Peyer's patch (tissue), 4 donors: ENCODE measurements at regions not wholly inside any gene's neighbourhood (a gene's known extent, or its start where the extent isn't known, plus 50 kb on each side); places are given as distances from the start of the nearest gene placed in this dataset.

Experiments used
- DNase-seq, 3 donors: peaks; one replicate each; pipeline ENCODE4 v3.0.0-alpha.2; 2017 to 2019
- H3K27ac ChIP-seq, 4 donors: fragments of 200-600 bp; sonication (generic); one replicate each; pipeline ENCODE4 v1.5.1; 2016 to 2019
- H3K27me3 ChIP-seq, 2 donors: fragments of 200-600 bp; sonication (generic); one replicate each; pipeline ENCODE4 v1.5.1; 2019
- H3K36me3 ChIP-seq, 3 donors: fragments of 200-600 bp; sonication (generic); one replicate each; pipeline ENCODE4 v1.5.1; 2016 to 2019
- H3K4me1 ChIP-seq, 4 donors: fragments of 200-600 bp; sonication (generic); one replicate each; pipeline ENCODE4 v1.5.1; 2016 to 2019
- H3K4me3 ChIP-seq, 4 donors: fragments of 200-600 bp; sonication (generic); 1 replicate in 3 of 4; 2 replicates in 1 of 4; pipeline ENCODE4 v1.5.1; 2016 to 2019; ENCODE audit warnings: mild to moderate bottlenecking in 1 of 4
- H3K9me3 ChIP-seq, 4 donors: fragments of 200-600 bp; sonication (generic); one replicate each; pipeline ENCODE4 v1.5.1; 2016 to 2019; ENCODE audit warnings: mild to moderate bottlenecking in 1 of 4
- CTCF ChIP-seq, 6 experiments: fragments of 450-650 bp in 4 of 6; fragments of 200-600 bp in 2 of 6; sonication (generic) in 1 of 6; IDR thresholded peaks; one replicate each; pipeline ENCODE4 v1.5.1; 2017 to 2019; ENCODE audit warnings: antibody characterized with exemption in 6 of 6, mild to moderate bottlenecking in 3 of 6, moderate library complexity in 1 of 6
- POLR2A ChIP-seq, 2 donors: fragments of 450-650 bp; IDR thresholded peaks; one replicate each; pipeline ENCODE4 v1.5.1; 2017; ENCODE audit warnings: antibody characterized with exemption in 2 of 2, mild to moderate bottlenecking in 2 of 2, moderate library complexity in 2 of 2

- H3K9me3 ChIP-seq, result peaks cover 0 to 6% (median 0%) of the 10 kb centered on the region in 4 donors
- H3K4me1 ChIP-seq, result no peaks in the 10 kb centered on the region
- H3K36me3 ChIP-seq, result no peaks in the 10 kb centered on the region
- DNase-seq, result no peak
- no peak for TF ChIP-seq POLR2A (IDR thresholded peaks at IDR 0.05)
- TF ChIP-seq CTCF (IDR thresholded peaks at IDR 0.05), result no peak
- no peak overlapping the region for H3K4me3 ChIP-seq
- H3K27ac ChIP-seq, result no peak overlapping the region
- no peaks in the 10 kb centered on the region for H3K27me3 ChIP-seq
Measured at GRCh38 chr16:35572186-35572585, 2112.8 kb downstream of the TP53TG3F start.

- TF ChIP-seq CTCF (IDR thresholded peaks at IDR 0.05) (no peak), POLR2A (IDR thresholded peaks at IDR 0.05) (no peak)
- Histone ChIP-seq H3K9me3 (peaks cover 0 to 6% (median 0%) of the 10 kb centered on the region in 4 donors), H3K27ac (no peak overlapping the region), H3K36me3 (no peaks in the 10 kb centered on the region), H3K4me3 (no peak overlapping the region), H3K4me1 (no peaks in the 10 kb centered on the region), H3K27me3 (no peaks in the 10 kb centered on the region)
- no peak for DNase-seq
Measured at GRCh38 chr16:35573407-35573806, 2114.0 kb downstream of the TP53TG3F start.

- TF ChIP-seq CTCF (IDR thresholded peaks at IDR 0.05) (no peak), POLR2A (IDR thresholded peaks at IDR 0.05) (no peak)
- Histone ChIP-seq H3K9me3 (peaks cover 0 to 6% (median 0%) of the 10 kb centered on the region in 4 donors), H3K27ac (no peak overlapping the region), H3K36me3 (no peaks in the 10 kb centered on the region), H3K4me1 (no peaks in the 10 kb centered on the region), H3K27me3 (no peaks in the 10 kb centered on the region), H3K4me3 (no peak overlapping the region)
- DNase-seq, result no peak
Measured at GRCh38 chr16:35574011-35574410, 2114.6 kb downstream of the TP53TG3F start.

- no peaks in the 10 kb centered on the region for H3K27me3 ChIP-seq
- peaks cover 0 to 6% (median 0%) of the 10 kb centered on the region in 4 donors for H3K9me3 ChIP-seq
- TF ChIP-seq CTCF (IDR thresholded peaks at IDR 0.05) (no peak), POLR2A (IDR thresholded peaks at IDR 0.05) (no peak)
- H3K27ac ChIP-seq, result no peak overlapping the region
- no peaks in the 10 kb centered on the region for H3K36me3 ChIP-seq
- no peak for DNase-seq
- no peaks in the 10 kb centered on the region for H3K4me1 ChIP-seq
- H3K4me3 ChIP-seq, result no peak overlapping the region
Measured at GRCh38 chr16:35574454-35575431, 2115.3 kb downstream of the TP53TG3F start.

GRCh38 chr16:35575432-35575821 lies 2116.0 kb downstream of the TP53TG3F start:
- no peak overlapping the region for H3K27ac ChIP-seq
- no peaks in the 10 kb centered on the region for H3K27me3 ChIP-seq
- H3K9me3 ChIP-seq, result peaks cover 0 to 6% (median 0%) of the 10 kb centered on the region in 4 donors
- DNase-seq, result no peak
- TF ChIP-seq CTCF (IDR thresholded peaks at IDR 0.05) (no peak), POLR2A (IDR thresholded peaks at IDR 0.05) (no peak)
- no peak overlapping the region for H3K4me3 ChIP-seq
- no peaks in the 10 kb centered on the region for H3K4me1 ChIP-seq
- H3K36me3 ChIP-seq, result no peaks in the 10 kb centered on the region
